IMR-90 (cell line): ENCODE measurements at regions not wholly inside any gene's neighbourhood (a gene's known extent, or its start where the extent isn't known, plus 50 kb on each side); places are given as distances from the start of the nearest gene placed in this dataset.

Source experiments
- ATAC-seq: fragments of 200-7000 bp; cut with Tn5 transposase; 2 replicates; pipeline ENCODE4 v1.9.1; 2020; ENCODE audit warnings: low read depth, mild to moderate bottlenecking, moderate library complexity
- BruUV-seq: library from RNA; stranded (reverse); fragments of 400-500 nt; replicated peaks from 2 replicates; lab custom pipeline; 2021; lab: Mats Ljungman, UMichigan
- CTCF ChIA-PET: fragments of 300-600 bp; formaldehyde crosslinking; extraction: SDS; loops from one replicate; lab custom pipeline; 2021; ENCODE audit warnings: antibody characterized with exemption; lab: Yijun Ruan, JAX
- POLR2A ChIA-PET: fragments of 300-600 bp; sonication (Branson Sonifier 250); formaldehyde crosslinking; loops from one replicate; lab custom pipeline; 2022; ENCODE audit warnings: antibody characterized with exemption; ENCODE audit not compliant: unreplicated experiment; lab: Charles Lee
- DNase-seq: peaks from one replicate; pipeline ENCODE4 v3.0.0; 2013
- H2AFZ ChIP-seq: replicated peaks from 2 replicates; pipeline ENCODE3; 2013; ENCODE audit warnings: low read length, mild to moderate bottlenecking; ENCODE audit not compliant: poor library complexity
- H2AK5ac ChIP-seq: 2 replicates; pipeline ENCODE4 v1.6.1; 2013; ENCODE audit warnings: low read depth, low read length, inconsistent platforms
- H2AK9ac ChIP-seq: replicated peaks from 2 replicates; pipeline ENCODE3; 2013; ENCODE audit warnings: mild to moderate bottlenecking, low read depth, low read length, moderate library complexity; ENCODE audit not compliant: poor library complexity
- H2BK120ac ChIP-seq: 2 replicates; pipeline ENCODE4 v1.6.1; 2013; ENCODE audit warnings: low read depth, low read length, inconsistent platforms
- H2BK15ac ChIP-seq: 3 replicates; pipeline ENCODE4 v1.6.1; 2013; ENCODE audit warnings: low read depth, low read length, inconsistent platforms
- H2BK20ac ChIP-seq: 2 replicates; pipeline ENCODE4 v1.6.1; 2013; ENCODE audit warnings: low read depth, mild to moderate bottlenecking, inconsistent platforms, low read length, moderate library complexity
- H2BK5ac ChIP-seq: 2 replicates; pipeline ENCODE4 v1.6.1; 2013; ENCODE audit warnings: mild to moderate bottlenecking, low read depth, low read length, inconsistent platforms; ENCODE audit not compliant: poor library complexity, severe bottlenecking
- H3K14ac ChIP-seq: replicated peaks from 2 replicates; pipeline ENCODE4 v1.6.1; 2013; ENCODE audit warnings: low read depth, low read length, inconsistent platforms
- H3K18ac ChIP-seq: 2 replicates; pipeline ENCODE4 v1.6.1; 2013; ENCODE audit warnings: low read depth, low read length, control low read depth
- H3K23ac ChIP-seq: 2 replicates; pipeline ENCODE4 v1.6.1; 2013; ENCODE audit warnings: low read depth, low read length, inconsistent platforms
- H3K27ac ChIP-seq: 2 replicates; pipeline ENCODE4 v1.5.1; 2013; ENCODE audit warnings: mild to moderate bottlenecking, control low read depth, low read length; ENCODE audit not compliant: insufficient read depth
- H3K27me3 ChIP-seq: 2 replicates; pipeline ENCODE4 v1.6.1; 2013; ENCODE audit warnings: low read length; ENCODE audit not compliant: control insufficient read depth, insufficient read depth
- H3K36me3 ChIP-seq: 2 replicates; pipeline ENCODE4 v1.6.1; 2013; ENCODE audit warnings: low read length, mixed read lengths; ENCODE audit not compliant: control insufficient read depth, insufficient read depth
- H3K4ac ChIP-seq: 2 replicates; pipeline ENCODE4 v1.6.1; 2013; ENCODE audit warnings: low read depth, low read length, inconsistent platforms
- H3K4me1 ChIP-seq: 2 replicates; pipeline ENCODE4 v1.6.1; 2013; ENCODE audit warnings: low read length, mixed read lengths; ENCODE audit not compliant: control insufficient read depth, insufficient read depth
- H3K4me2 ChIP-seq: 2 replicates; pipeline ENCODE4 v1.6.1; 2013; ENCODE audit warnings: low read depth, mild to moderate bottlenecking, control low read depth, low read length, moderate library complexity
- H3K4me3 ChIP-seq: 2 replicates; pipeline ENCODE4 v1.5.1; 2013; ENCODE audit warnings: low read depth, mild to moderate bottlenecking, control low read depth, low read length, moderate library complexity; ENCODE audit not compliant: insufficient read depth
- H3K56ac ChIP-seq: 2 replicates; pipeline ENCODE4 v1.6.1; 2013; ENCODE audit warnings: low read length, inconsistent platforms; ENCODE audit not compliant: insufficient read depth; ENCODE audit errors: extremely low read depth
- H3K79me1 ChIP-seq, 2 experiments: 2 replicates each; pipeline ENCODE4 v1.6.1; 2013; ENCODE audit warnings: low read length in 2 of 2, inconsistent platforms in 1 of 2, low read depth in 1 of 2
- H3K9ac ChIP-seq: 2 replicates; pipeline ENCODE4 v1.6.1; 2013; ENCODE audit warnings: low read depth, low read length, control low read depth
- H3K9me1 ChIP-seq: 2 replicates; pipeline ENCODE4 v1.6.1; 2013; ENCODE audit warnings: low read length, inconsistent platforms; ENCODE audit not compliant: insufficient read depth
- H3K9me3 ChIP-seq: 2 replicates; pipeline ENCODE4 v1.6.1; 2013; ENCODE audit warnings: low read length; ENCODE audit not compliant: control insufficient read depth, insufficient read depth
- H4K20me1 ChIP-seq: 2 replicates; pipeline ENCODE4 v1.6.1; 2013; ENCODE audit warnings: low read length, inconsistent platforms; ENCODE audit not compliant: insufficient read depth
- H4K5ac ChIP-seq: 2 replicates; pipeline ENCODE4 v1.6.1; 2013; ENCODE audit warnings: mild to moderate bottlenecking, low read depth, low read length, control low read depth
- H4K8ac ChIP-seq, 2 experiments: 2 replicates each; pipeline ENCODE4 v1.6.1; 2013; ENCODE audit warnings: low read depth in 2 of 2, low read length in 2 of 2, control low read depth in 1 of 2, inconsistent platforms in 1 of 2
- H4K91ac ChIP-seq: 2 replicates; pipeline ENCODE4 v1.6.1; 2013; ENCODE audit warnings: low read depth, low read length, inconsistent platforms; ENCODE audit not compliant: insufficient read depth
- BHLHE40 ChIP-seq: fragments of 150-350 bp; IDR thresholded peaks from 2 replicates; pipeline ENCODE4 v1.6.1; 2016; ENCODE audit warnings: mild to moderate bottlenecking, low read depth, low read length
- CEBPB ChIP-seq: IDR thresholded peaks from 2 replicates; pipeline ENCODE4 v1.6.1; 2012; ENCODE audit warnings: low read depth, low read length, improper control_type of control experiment
- CHD1 ChIP-seq: IDR thresholded peaks from 2 replicates; pipeline ENCODE4 v1.6.1; 2012; ENCODE audit warnings: low read depth, low read length, improper control_type of control experiment
- FOS ChIP-seq: fragments of 150-350 bp; IDR thresholded peaks from 2 replicates; pipeline ENCODE4 v1.6.1; 2016; ENCODE audit warnings: low read depth, low read length
- MAFK ChIP-seq: IDR thresholded peaks from 2 replicates; pipeline ENCODE4 v1.6.1; 2012; ENCODE audit warnings: low read depth, low read length, improper control_type of control experiment
- MAZ ChIP-seq: IDR thresholded peaks from 2 replicates; pipeline ENCODE4 v1.6.1; 2012; ENCODE audit warnings: low read depth, mild to moderate bottlenecking, low read length, improper control_type of control experiment, moderate library complexity, borderline replicate concordance
- MXI1 ChIP-seq: IDR thresholded peaks from 2 replicates; pipeline ENCODE4 v1.6.1; 2012; ENCODE audit warnings: low read depth, mild to moderate bottlenecking, low read length, moderate library complexity, borderline replicate concordance
- NFE2L2 ChIP-seq: fragments of 150-350 bp; IDR thresholded peaks from 2 replicates; pipeline ENCODE4 v1.6.1; 2016; ENCODE audit warnings: low read depth, mild to moderate bottlenecking, low read length
- POLR2A ChIP-seq: IDR thresholded peaks from 2 replicates; pipeline ENCODE4 v1.6.1; 2012; ENCODE audit warnings: mild to moderate bottlenecking, low read depth, low read length
- RAD21 ChIP-seq: IDR thresholded peaks from 2 replicates; pipeline ENCODE4 v1.6.1; 2012; ENCODE audit warnings: low read length, improper control_type of control experiment
- RCOR1 ChIP-seq: IDR thresholded peaks from 2 replicates; pipeline ENCODE4 v1.6.1; 2012; ENCODE audit warnings: mild to moderate bottlenecking, low read length, improper control_type of control experiment; ENCODE audit not compliant: insufficient replicate concordance
- RFX5 ChIP-seq: IDR thresholded peaks from 2 replicates; pipeline ENCODE4 v1.8.0; 2012; ENCODE audit warnings: low read depth, mild to moderate bottlenecking, low read length, moderate library complexity
- SMC3 ChIP-seq: fragments of 150-350 bp; IDR thresholded peaks from 2 replicates; pipeline ENCODE4 v1.6.1; 2016; ENCODE audit warnings: low read depth, mild to moderate bottlenecking, antibody characterized with exemption, low read length, moderate library complexity
- WGBS, 2 experiments: methylation state at CpG; one replicate each; pipeline versions ENCODE4 v1.1.5 to v1.1.7; 2013; ENCODE audit warnings: missing lambda C conversion rate in 2 of 2; ENCODE audit not compliant: insufficient read length in 1 of 2; ENCODE audit errors: extremely low coverage in 2 of 2; 5-methylcytosine and 5-hydroxymethylcytosine counted together
- dilution Hi-C: fragments of 300-500 bp; cut with HindIII; formaldehyde crosslinking; loops from one replicate; pipeline ENCODE4 v1.14.3; 2018; ENCODE audit warnings: low sequenced_read_pairs; ENCODE audit not compliant: unreplicated experiment
- in situ Hi-C: fragments of 300-500 bp; cut with MboI; formaldehyde crosslinking; loops from 3 replicates; pipeline ENCODE4 v1.14.3; 2019; ENCODE audit warnings: low sequenced_read_pairs, inconsistent platforms, mixed read lengths
- intact Hi-C: fragments of 100-400 bp; cut with micrococcal nuclease; formaldehyde crosslinking; loops from 2 replicates; pipeline ENCODE4 v1.10.0; 2022
- TF ChIP-seq, protein P1 (sequence below): conservative IDR thresholded peaks from 2 replicates; pipeline ENCODE4 v1.5.1; 2012; ENCODE audit warnings: mild to moderate bottlenecking, low read depth, low read length, improper control_type of control experiment
- TF ChIP-seq, protein P2 (sequence below): fragments of 150-350 bp; IDR thresholded peaks from 2 replicates; pipeline ENCODE4 v1.6.1; 2017; ENCODE audit warnings: mild to moderate bottlenecking, antibody characterized with exemption, low read length, low read depth
- TF ChIP-seq, protein P3 (sequence below): fragments of 150-350 bp; IDR thresholded peaks from 2 replicates; pipeline ENCODE4 v1.6.1; 2016; ENCODE audit warnings: low read depth, mild to moderate bottlenecking, low read length, moderate library complexity, borderline replicate concordance

DNA sequence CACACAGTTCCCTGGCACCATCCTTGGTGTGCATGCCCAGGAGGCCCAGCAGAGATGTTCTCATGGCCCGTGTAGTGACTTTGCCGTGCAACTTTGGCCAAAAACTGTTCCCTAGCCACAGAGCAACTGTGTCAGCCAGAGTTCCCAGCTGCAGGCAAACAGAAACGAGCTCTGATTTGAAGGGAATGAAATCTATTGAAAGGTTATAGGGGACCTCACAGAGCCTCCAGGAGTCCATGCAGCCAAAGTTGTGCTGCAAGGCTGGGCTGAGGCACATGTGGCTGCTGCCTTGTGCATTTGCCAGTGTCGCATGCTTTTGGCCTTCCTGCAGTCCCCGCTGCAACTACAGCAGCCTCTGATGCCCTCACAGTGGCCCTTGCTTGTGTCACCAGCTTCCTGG, 70.5 kb downstream of the PLXNA1 start:
- no peak overlapping the region for H3K4me3 ChIP-seq
- no peak overlapping the region for H4K91ac ChIP-seq
- no TSS peak for BruUV-seq
- 65% methylated on average over 3 of the region's 5 CpGs; no CpG with 5 or more reads in 1 of the 2 experiments for WGBS, 2 experiments
- H4K20me1 ChIP-seq = no peaks in the 10 kb centered on the region
- H2BK15ac ChIP-seq = no peak overlapping the region
- H3K36me3 ChIP-seq = no peaks in the 10 kb centered on the region
- H3K14ac ChIP-seq = no peak overlapping the region
- no peak overlapping the region for H3K27ac ChIP-seq
- no peak overlapping the region for H2AFZ ChIP-seq
- intact Hi-C loops (no loop called here), in situ Hi-C loops (no loop called here), dilution Hi-C loops (no loop called here)
- H3K79me1 ChIP-seq = no peaks in the 10 kb centered on the region
- H2BK120ac ChIP-seq = no peak overlapping the region
- ATAC-seq (no peak), DNase-seq (no peak)
- no peak overlapping the region for H2BK20ac ChIP-seq
- H2BK5ac ChIP-seq = no peak overlapping the region
- H3K27me3 ChIP-seq = peaks cover 8% of the 10 kb centered on the region
- no peaks in the 10 kb centered on the region for H3K4me1 ChIP-seq
- no peak overlapping the region for H3K56ac ChIP-seq
- TF ChIP-seq, protein P1, sequence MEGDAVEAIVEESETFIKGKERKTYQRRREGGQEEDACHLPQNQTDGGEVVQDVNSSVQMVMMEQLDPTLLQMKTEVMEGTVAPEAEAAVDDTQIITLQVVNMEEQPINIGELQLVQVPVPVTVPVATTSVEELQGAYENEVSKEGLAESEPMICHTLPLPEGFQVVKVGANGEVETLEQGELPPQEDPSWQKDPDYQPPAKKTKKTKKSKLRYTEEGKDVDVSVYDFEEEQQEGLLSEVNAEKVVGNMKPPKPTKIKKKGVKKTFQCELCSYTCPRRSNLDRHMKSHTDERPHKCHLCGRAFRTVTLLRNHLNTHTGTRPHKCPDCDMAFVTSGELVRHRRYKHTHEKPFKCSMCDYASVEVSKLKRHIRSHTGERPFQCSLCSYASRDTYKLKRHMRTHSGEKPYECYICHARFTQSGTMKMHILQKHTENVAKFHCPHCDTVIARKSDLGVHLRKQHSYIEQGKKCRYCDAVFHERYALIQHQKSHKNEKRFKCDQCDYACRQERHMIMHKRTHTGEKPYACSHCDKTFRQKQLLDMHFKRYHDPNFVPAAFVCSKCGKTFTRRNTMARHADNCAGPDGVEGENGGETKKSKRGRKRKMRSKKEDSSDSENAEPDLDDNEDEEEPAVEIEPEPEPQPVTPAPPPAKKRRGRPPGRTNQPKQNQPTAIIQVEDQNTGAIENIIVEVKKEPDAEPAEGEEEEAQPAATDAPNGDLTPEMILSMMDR = no peak
- TF ChIP-seq FOS (no peak), MAFK (no peak), CHD1 (no peak), NFE2L2 (no peak), CEBPB (no peak), RAD21 (no peak), RFX5 (no peak), MXI1 (no peak), BHLHE40 (no peak), SMC3 (no peak), POLR2A (no peak), MAZ (no peak), RCOR1 (no peak)
- TF ChIP-seq, protein P2, sequence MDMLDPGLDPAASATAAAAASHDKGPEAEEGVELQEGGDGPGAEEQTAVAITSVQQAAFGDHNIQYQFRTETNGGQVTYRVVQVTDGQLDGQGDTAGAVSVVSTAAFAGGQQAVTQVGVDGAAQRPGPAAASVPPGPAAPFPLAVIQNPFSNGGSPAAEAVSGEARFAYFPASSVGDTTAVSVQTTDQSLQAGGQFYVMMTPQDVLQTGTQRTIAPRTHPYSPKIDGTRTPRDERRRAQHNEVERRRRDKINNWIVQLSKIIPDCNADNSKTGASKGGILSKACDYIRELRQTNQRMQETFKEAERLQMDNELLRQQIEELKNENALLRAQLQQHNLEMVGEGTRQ = no peak
- TF ChIP-seq, protein P3, sequence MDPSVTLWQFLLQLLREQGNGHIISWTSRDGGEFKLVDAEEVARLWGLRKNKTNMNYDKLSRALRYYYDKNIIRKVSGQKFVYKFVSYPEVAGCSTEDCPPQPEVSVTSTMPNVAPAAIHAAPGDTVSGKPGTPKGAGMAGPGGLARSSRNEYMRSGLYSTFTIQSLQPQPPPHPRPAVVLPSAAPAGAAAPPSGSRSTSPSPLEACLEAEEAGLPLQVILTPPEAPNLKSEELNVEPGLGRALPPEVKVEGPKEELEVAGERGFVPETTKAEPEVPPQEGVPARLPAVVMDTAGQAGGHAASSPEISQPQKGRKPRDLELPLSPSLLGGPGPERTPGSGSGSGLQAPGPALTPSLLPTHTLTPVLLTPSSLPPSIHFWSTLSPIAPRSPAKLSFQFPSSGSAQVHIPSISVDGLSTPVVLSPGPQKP = no peak
- H3K4me2 ChIP-seq = no peak overlapping the region
- no peak overlapping the region for H4K5ac ChIP-seq
- no peak overlapping the region for H2AK5ac ChIP-seq
- no peak overlapping the region for H3K4ac ChIP-seq
- ChIA-PET CTCF (no interaction called here), POLR2A (no interaction called here)
- H3K9ac ChIP-seq = no peak overlapping the region
- no peak overlapping the region for H3K18ac ChIP-seq
- no peak overlapping the region for H3K23ac ChIP-seq
- no peak overlapping the region for H2AK9ac ChIP-seq
- H3K9me3 ChIP-seq = peaks cover 5% of the 10 kb centered on the region
- H4K8ac ChIP-seq = no peak overlapping the region
- H3K9me1 ChIP-seq = no peaks in the 10 kb centered on the region
